Heart right ventricle (tissue), 16 donors: ENCODE measurements at regions not wholly inside any gene's neighbourhood (a gene's known extent, or its start where the extent isn't known, plus 50 kb on each side); places are given as distances from the start of the nearest gene placed in this dataset.

Experiments
- ATAC-seq, 8 donors: fragments of 200-7000 bp; cut with Tn5 transposase; one replicate each; pipeline ENCODE4 v1.9.1; 2020; ENCODE audit warnings: mild to moderate bottlenecking in 8 of 8, moderate library complexity in 8 of 8, moderate number of reproducible peaks in 1 of 8
- DNase-seq, 2 donors: peaks; one replicate each; pipeline ENCODE4 v3.0.0-alpha.2; 2020
- H3K27ac ChIP-seq, 10 donors: fragments of 200-600 bp; sonication (generic) in 2 of 10; one replicate each; pipeline versions ENCODE4 v1.5.0 to v1.8.0; 2020 to 2022; ENCODE audit warnings: mild to moderate bottlenecking in 3 of 10
- H3K27me3 ChIP-seq, 7 donors: fragments of 200-600 bp; one replicate each; pipeline ENCODE4 v1.8.0; 2021 to 2022; ENCODE audit warnings: mild to moderate bottlenecking in 2 of 7
- H3K36me3 ChIP-seq, 9 donors: fragments of 200-600 bp; sonication (generic) in 1 of 9; one replicate each; pipeline versions ENCODE4 v1.5.0 to v1.8.0; 2020 to 2022; ENCODE audit warnings: mild to moderate bottlenecking in 2 of 9
- H3K4me1 ChIP-seq, 9 donors: fragments of 200-600 bp; sonication (generic) in 1 of 9; one replicate each; pipeline versions ENCODE4 v1.5.0 to v1.8.0; 2020 to 2022; ENCODE audit warnings: mild to moderate bottlenecking in 4 of 9
- H3K4me3 ChIP-seq, 10 donors: fragments of 200-600 bp; sonication (generic) in 2 of 10; one replicate each; pipeline versions ENCODE4 v1.5.0 to v1.8.0; 2020 to 2022; ENCODE audit warnings: mild to moderate bottlenecking in 7 of 10, moderate library complexity in 2 of 10
- H3K9me3 ChIP-seq, 11 donors: fragments of 200-600 bp in 10 of 11; sonication (generic) in 2 of 11; one replicate each; pipeline versions ENCODE4 v1.5.0 to v1.8.0; 2013 to 2022; ENCODE audit warnings: mild to moderate bottlenecking in 2 of 11, control low read depth in 1 of 11, moderate library complexity in 1 of 11
- WGBS, 2 donors: extraction: QIAGEN DNeasy Blood & Tissue Kit; methylation state at CpG; one replicate each; pipeline ENCODE4 v1.1.7; 2013; ENCODE audit warnings: inconsistent platforms in 1 of 2; 5-methylcytosine and 5-hydroxymethylcytosine counted together
- intact Hi-C, 10 donors: fragments of 100-400 bp; cut with DNase I; formaldehyde crosslinking; loops; one replicate each; pipeline versions ENCODE4 v1.11.1 to v1.14.2; 2022
- TF ChIP-seq, protein P1 (sequence below), 9 donors: fragments of 200-600 bp; sonication (generic) in 2 of 9; IDR thresholded peaks; one replicate each; pipeline versions ENCODE4 v1.5.0 to v1.8.0; 2021 to 2022; ENCODE audit warnings: antibody characterized with exemption in 9 of 9, mild to moderate bottlenecking in 5 of 9, moderate library complexity in 1 of 9
- donor health status: Arrhythmogenic right ventricular cardiomyopathy.
- donor health status: ischemic (EF 13 %, LVEDD 7.1; RV severe dilation, severe dysfunction).
- donor health status: healthy with polysubstance abuse.
- donor health status: DM: no; HTN: yes; CAD: no.
- donor health status: DM: no; HTN: no; CAD: no.
- donor health status: ischemic (EF 25% LVEDD 6.9; RV normal size, moderate dysfunction).
- donor health status: ischemic (EF 25% LVEDD 5.7; RV mildly dilated, moderate dysfunction).
- donor health status: healthy.
- donor health status: DM: yes; HTN: yes; CAD: no.
- donor health status: Ischemic cardiomyopathy.
- donor health status: ischemic (EF 35%, LVEDD 5.7; RV mildly dilated, moderate dysfunction).
- donor health status: nonischemic (EF 11% LVEDD 7.7; RV severe dilation, severe dysfunction).
- donor health status: DM: yes; HTN: yes; CAD: no.
- donor health status: PGD.
- donor health status: ischemic (EF 29% LVEDD 5.4; RV normal size, mild dysfunction).
- donor health status: nonischemic (EF 23%, LVEDD 6.1; RV moderate dilation, normal function).

DNA sequence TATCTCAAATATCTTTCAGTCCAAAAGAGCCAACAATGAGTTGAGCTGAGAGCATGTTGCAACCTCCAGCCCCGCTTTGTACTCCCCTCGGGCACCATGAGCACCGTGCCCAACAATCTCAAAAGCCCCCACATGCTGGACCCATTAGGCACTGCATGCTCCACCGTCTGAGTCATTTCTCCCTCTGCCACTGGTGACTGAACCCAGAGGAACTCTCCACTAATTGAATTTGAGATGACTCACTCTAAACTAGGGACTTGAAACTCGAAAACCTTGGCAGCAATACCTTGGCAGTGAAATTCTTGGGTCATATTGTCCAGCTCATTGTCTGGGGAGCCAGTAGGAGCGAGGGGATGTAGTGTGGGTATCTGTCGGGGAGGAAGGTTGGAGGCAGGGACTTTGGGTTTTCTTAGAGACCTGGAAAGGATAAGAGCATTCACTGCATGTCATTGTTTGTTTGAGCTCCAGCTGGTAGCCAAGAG is 49.9 kb upstream of the SLIT3 start:
- ATAC-seq (peak in 7 of 8 donors; percentile 29 to 97 (median 61)), DNase-seq (peak in 1 of 2 donors; percentile 10)
- H3K27ac ChIP-seq = no peak overlapping the region
- no peak overlapping the region for H3K4me3 ChIP-seq
- no peaks in the 10 kb centered on the region for H3K9me3 ChIP-seq
- TF ChIP-seq, protein P1, sequence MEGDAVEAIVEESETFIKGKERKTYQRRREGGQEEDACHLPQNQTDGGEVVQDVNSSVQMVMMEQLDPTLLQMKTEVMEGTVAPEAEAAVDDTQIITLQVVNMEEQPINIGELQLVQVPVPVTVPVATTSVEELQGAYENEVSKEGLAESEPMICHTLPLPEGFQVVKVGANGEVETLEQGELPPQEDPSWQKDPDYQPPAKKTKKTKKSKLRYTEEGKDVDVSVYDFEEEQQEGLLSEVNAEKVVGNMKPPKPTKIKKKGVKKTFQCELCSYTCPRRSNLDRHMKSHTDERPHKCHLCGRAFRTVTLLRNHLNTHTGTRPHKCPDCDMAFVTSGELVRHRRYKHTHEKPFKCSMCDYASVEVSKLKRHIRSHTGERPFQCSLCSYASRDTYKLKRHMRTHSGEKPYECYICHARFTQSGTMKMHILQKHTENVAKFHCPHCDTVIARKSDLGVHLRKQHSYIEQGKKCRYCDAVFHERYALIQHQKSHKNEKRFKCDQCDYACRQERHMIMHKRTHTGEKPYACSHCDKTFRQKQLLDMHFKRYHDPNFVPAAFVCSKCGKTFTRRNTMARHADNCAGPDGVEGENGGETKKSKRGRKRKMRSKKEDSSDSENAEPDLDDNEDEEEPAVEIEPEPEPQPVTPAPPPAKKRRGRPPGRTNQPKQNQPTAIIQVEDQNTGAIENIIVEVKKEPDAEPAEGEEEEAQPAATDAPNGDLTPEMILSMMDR (IDR thresholded peaks at IDR 0.05) = no peak
- H3K4me1 ChIP-seq = peaks cover 0 to 11% (median 0%) of the 10 kb centered on the region in 9 donors
- no peaks in the 10 kb centered on the region for H3K36me3 ChIP-seq
- 42 to 45% methylated on average over 7 of the region's 7 CpGs for WGBS, 2 donors
- intact Hi-C loops = no loop called here
- peaks cover 0 to 23% (median 18%) of the 10 kb centered on the region in 7 donors for H3K27me3 ChIP-seq
